ENCODE measurements at regions not wholly inside any gene's neighbourhood (a gene's known extent, or its start where the extent isn't known, plus 50 kb on each side); places are given as distances from the start of the nearest gene placed in this dataset.

DNA sequence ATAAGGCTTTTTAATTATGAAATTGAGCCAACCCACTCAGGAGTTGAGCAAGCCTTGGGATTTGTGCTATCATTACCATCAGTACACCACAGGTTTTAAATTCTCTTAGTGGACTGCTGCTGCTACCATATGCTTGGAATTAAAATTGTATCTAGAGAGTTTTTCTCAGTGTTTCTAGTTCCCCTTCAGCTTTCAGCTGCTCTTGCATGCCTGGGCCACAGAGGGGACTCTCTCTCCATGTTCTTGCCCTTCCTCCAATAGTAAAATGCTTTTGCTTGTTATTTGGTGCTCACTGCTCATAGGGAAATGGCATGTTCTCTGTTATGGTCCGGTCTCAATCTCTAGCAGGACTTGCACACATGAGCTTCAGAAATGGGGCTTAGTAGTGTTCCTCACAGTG lies 101.9 kb downstream of the IGSF1 start:
- no peak overlapping the region for H4K8ac ChIP-seq (ENCODE audit: low read depth in 2 of 2, low read length in 2 of 2)
- no peaks in the 10 kb centered on the region for H3K36me3 ChIP-seq (ENCODE audit: control insufficient read depth, insufficient read depth, low read length)
- H3K79me1 ChIP-seq (ENCODE audit: low read depth in 1 of 2, low read length in 2 of 2) = no peaks in the 10 kb centered on the region
- H3K23ac ChIP-seq (ENCODE audit: low read depth, low read length) = no peak overlapping the region
- H2BK15ac ChIP-seq (ENCODE audit: low read depth, low read length) = no peak overlapping the region
- H2AK5ac ChIP-seq (ENCODE audit: low read depth, low read length) = no peak overlapping the region
- DNase-seq (no peak), ATAC-seq (ENCODE audit: low read depth) (no peak)
- no peak overlapping the region for H3K27ac ChIP-seq (ENCODE audit: insufficient read depth, low read length)
- TF ChIP-seq MXI1 (IDR thresholded peaks at IDR 0.05; ENCODE audit: borderline replicate concordance, low read depth, low read length) (no peak), BHLHE40 (IDR thresholded peaks at IDR 0.05; ENCODE audit: low read depth, low read length) (no peak), MAZ (IDR thresholded peaks at IDR 0.05; ENCODE audit: borderline replicate concordance, low read depth, low read length) (no peak)
- TF ChIP-seq, protein P1, sequence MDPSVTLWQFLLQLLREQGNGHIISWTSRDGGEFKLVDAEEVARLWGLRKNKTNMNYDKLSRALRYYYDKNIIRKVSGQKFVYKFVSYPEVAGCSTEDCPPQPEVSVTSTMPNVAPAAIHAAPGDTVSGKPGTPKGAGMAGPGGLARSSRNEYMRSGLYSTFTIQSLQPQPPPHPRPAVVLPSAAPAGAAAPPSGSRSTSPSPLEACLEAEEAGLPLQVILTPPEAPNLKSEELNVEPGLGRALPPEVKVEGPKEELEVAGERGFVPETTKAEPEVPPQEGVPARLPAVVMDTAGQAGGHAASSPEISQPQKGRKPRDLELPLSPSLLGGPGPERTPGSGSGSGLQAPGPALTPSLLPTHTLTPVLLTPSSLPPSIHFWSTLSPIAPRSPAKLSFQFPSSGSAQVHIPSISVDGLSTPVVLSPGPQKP (IDR thresholded peaks at IDR 0.05; ENCODE audit: borderline replicate concordance, low read depth, low read length) = no peak
- TF ChIP-seq, protein P2, sequence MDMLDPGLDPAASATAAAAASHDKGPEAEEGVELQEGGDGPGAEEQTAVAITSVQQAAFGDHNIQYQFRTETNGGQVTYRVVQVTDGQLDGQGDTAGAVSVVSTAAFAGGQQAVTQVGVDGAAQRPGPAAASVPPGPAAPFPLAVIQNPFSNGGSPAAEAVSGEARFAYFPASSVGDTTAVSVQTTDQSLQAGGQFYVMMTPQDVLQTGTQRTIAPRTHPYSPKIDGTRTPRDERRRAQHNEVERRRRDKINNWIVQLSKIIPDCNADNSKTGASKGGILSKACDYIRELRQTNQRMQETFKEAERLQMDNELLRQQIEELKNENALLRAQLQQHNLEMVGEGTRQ (IDR thresholded peaks at IDR 0.05; ENCODE audit: low read depth, low read length) = no peak
- no peak overlapping the region for H3K4me2 ChIP-seq (ENCODE audit: low read depth, low read length)
- H2AK9ac ChIP-seq (replicated peaks; ENCODE audit: low read depth, low read length, poor library complexity) = no peak overlapping the region
- no peak overlapping the region for H3K56ac ChIP-seq (ENCODE audit: extremely low read depth, insufficient read depth, low read length)
- no peak overlapping the region for H2BK20ac ChIP-seq (ENCODE audit: low read depth, low read length)
- H3K9me3 ChIP-seq (ENCODE audit: control insufficient read depth, insufficient read depth, low read length) = no peaks in the 10 kb centered on the region
- no peak overlapping the region for H4K91ac ChIP-seq (ENCODE audit: insufficient read depth, low read depth, low read length)
- H3K18ac ChIP-seq (ENCODE audit: low read depth, low read length) = no peak overlapping the region
- H3K4ac ChIP-seq (ENCODE audit: low read depth, low read length) = no peak overlapping the region
- dilution Hi-C loops (cut with HindIII; ENCODE audit: low sequenced_read_pairs, unreplicated experiment) = no loop called here
- intact Hi-C loops (cut with micrococcal nuclease) = no loop called here
- H4K20me1 ChIP-seq (ENCODE audit: insufficient read depth, low read length) = no peaks in the 10 kb centered on the region
- no CpG with 5 or more reads among the region's 1 CpG for WGBS, 2 experiments (ENCODE audit: extremely low coverage in 2 of 2, insufficient read length in 1 of 2)
- H3K27me3 ChIP-seq (ENCODE audit: control insufficient read depth, insufficient read depth, low read length) = peaks cover 1% of the 10 kb centered on the region; the same call in 1 of the 2 replicates
- CTCF ChIA-PET = no interaction called here
- no peak overlapping the region for H3K14ac ChIP-seq (replicated peaks; ENCODE audit: low read depth, low read length)
- H3K9ac ChIP-seq (ENCODE audit: low read depth, low read length) = no peak overlapping the region
- in situ Hi-C loops (cut with MboI; ENCODE audit: low sequenced_read_pairs) = no loop called here
- no peaks in the 10 kb centered on the region for H3K4me1 ChIP-seq (ENCODE audit: control insufficient read depth, insufficient read depth, low read length)
- no peak overlapping the region for H4K5ac ChIP-seq (ENCODE audit: low read depth, low read length)
- no peak overlapping the region for H2BK5ac ChIP-seq (ENCODE audit: low read depth, low read length, poor library complexity, severe bottlenecking)
- BruUV-seq (replicated peaks) = no TSS peak
- H3K4me3 ChIP-seq (ENCODE audit: insufficient read depth, low read depth, low read length) = no peak overlapping the region
- no peak overlapping the region for H2AFZ ChIP-seq (replicated peaks; ENCODE audit: low read length, poor library complexity)
- POLR2A ChIA-PET (ENCODE audit: unreplicated experiment) = no interaction called here
- no peak overlapping the region for H2BK120ac ChIP-seq (ENCODE audit: low read depth, low read length)
- H3K9me1 ChIP-seq (ENCODE audit: insufficient read depth, low read length) = no peaks in the 10 kb centered on the region

Data from IMR-90 (cell line).